ENCODE measurements at regions not wholly inside any gene's neighbourhood (a gene's known extent, or its start where the extent isn't known, plus 50 kb on each side); places are given as distances from the start of the nearest gene placed in this dataset.
"Not testable (repeated sequence)": the region's sequence is repeated elsewhere in the genome, so short reads cannot be mapped to it uniquely, and the experiment has no call there.

DNA sequence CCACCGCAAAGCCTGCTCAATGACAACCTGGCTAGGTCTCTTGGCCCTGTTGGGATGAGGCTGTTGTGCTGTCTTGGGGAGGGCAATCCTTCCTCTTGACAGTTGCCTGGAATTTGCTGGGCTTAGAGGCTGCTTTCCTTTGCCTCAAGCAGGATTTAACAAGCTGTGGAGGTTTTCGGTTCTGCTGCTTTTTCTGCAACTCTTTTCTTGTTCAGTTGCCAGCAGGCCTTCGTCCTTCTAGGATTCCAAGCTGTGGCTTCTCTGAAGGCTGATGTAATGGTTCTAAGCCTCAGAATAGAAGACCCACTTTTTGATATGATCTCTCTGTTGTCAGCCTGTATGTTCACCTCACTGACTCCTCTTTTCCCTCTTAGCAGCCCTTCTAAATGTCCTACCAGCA lies 149.5 kb upstream of the HS3ST4 start:
- no peaks in the 10 kb centered on the region for H3K4me1 Mint-ChIP-seq
- H3K36me3 Mint-ChIP-seq, result no peaks in the 10 kb centered on the region
- H3K27me3 Mint-ChIP-seq (ENCODE audit: low read depth in 2 of 2), result peaks cover 6 to 10% of the 10 kb centered on the region in 2 donors
- DNase-seq (no peak), ATAC-seq (no peak)
- no peak overlapping the region for H3K27ac Mint-ChIP-seq
- no peak overlapping the region for H3K4me3 Mint-ChIP-seq
- H3K27me3 ChIP-seq (ENCODE audit: control insufficient read depth, insufficient read depth, low read length), result no peaks in the 10 kb centered on the region
- no peak overlapping the region for H3K4me3 ChIP-seq (ENCODE audit: low read length)
- H3K9me3 ChIP-seq (ENCODE audit: control insufficient read depth, insufficient read depth, low read length), result no peaks in the 10 kb centered on the region
- H3K9me3 Mint-ChIP-seq, result no peaks in the 10 kb centered on the region
- TF ChIP-seq, protein P1, sequence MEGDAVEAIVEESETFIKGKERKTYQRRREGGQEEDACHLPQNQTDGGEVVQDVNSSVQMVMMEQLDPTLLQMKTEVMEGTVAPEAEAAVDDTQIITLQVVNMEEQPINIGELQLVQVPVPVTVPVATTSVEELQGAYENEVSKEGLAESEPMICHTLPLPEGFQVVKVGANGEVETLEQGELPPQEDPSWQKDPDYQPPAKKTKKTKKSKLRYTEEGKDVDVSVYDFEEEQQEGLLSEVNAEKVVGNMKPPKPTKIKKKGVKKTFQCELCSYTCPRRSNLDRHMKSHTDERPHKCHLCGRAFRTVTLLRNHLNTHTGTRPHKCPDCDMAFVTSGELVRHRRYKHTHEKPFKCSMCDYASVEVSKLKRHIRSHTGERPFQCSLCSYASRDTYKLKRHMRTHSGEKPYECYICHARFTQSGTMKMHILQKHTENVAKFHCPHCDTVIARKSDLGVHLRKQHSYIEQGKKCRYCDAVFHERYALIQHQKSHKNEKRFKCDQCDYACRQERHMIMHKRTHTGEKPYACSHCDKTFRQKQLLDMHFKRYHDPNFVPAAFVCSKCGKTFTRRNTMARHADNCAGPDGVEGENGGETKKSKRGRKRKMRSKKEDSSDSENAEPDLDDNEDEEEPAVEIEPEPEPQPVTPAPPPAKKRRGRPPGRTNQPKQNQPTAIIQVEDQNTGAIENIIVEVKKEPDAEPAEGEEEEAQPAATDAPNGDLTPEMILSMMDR (IDR thresholded peaks at IDR 0.05), result no peak
- H3K36me3 ChIP-seq (ENCODE audit: control insufficient read depth, insufficient read depth, low read length), result no peaks in the 10 kb centered on the region
- WGBS (ENCODE audit: insufficient coverage), result 83% methylated on average over 3 of the region's 3 CpGs
- no peaks in the 10 kb centered on the region for H3K4me1 ChIP-seq (ENCODE audit: control insufficient read depth, insufficient read depth, low read length)
- H3K27ac ChIP-seq (ENCODE audit: low read length), result no peak overlapping the region
- intact Hi-C loops (cut with micrococcal nuclease), result no loop called here

DNA sequence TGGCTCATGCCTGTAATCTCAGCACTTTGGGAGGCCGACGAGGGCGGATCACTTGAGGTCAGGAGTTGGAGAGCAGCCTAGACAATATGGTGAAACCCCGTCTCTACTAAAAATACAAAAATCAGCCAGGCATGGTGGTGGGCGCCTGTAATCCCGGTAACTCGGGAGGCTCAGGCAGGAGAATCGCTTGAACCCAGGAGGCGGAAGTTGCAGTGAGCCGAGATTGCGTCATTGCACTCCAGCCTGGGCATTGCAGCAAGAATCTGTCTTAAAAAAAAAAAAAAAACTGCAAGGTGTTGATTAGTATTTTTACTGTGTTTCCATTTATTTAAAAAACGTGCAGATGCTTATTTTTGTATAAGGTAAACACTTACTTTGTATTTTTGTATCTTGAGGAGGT lies 152.0 kb upstream of the HS3ST4 start:
- H3K27ac ChIP-seq (ENCODE audit: low read length); H3K9me3 Mint-ChIP-seq; H3K4me3 Mint-ChIP-seq; H3K36me3 ChIP-seq (ENCODE audit: control insufficient read depth, insufficient read depth, low read length); DNase-seq; H3K36me3 Mint-ChIP-seq; H3K27me3 ChIP-seq (ENCODE audit: control insufficient read depth, insufficient read depth, low read length); ATAC-seq; H3K27ac Mint-ChIP-seq; H3K4me1 ChIP-seq (ENCODE audit: control insufficient read depth, insufficient read depth, low read length); intact Hi-C loops (cut with micrococcal nuclease); H3K4me3 ChIP-seq (ENCODE audit: low read length); H3K9me3 ChIP-seq (ENCODE audit: control insufficient read depth, insufficient read depth, low read length); H3K4me1 Mint-ChIP-seq: not testable (repeated sequence)
- 89% methylated on average over 12 of the region's 12 CpGs for WGBS (ENCODE audit: insufficient coverage)
- H3K27me3 Mint-ChIP-seq (ENCODE audit: low read depth in 2 of 2), result peaks cover 6 to 10% of the 10 kb centered on the region in 2 donors

DNA sequence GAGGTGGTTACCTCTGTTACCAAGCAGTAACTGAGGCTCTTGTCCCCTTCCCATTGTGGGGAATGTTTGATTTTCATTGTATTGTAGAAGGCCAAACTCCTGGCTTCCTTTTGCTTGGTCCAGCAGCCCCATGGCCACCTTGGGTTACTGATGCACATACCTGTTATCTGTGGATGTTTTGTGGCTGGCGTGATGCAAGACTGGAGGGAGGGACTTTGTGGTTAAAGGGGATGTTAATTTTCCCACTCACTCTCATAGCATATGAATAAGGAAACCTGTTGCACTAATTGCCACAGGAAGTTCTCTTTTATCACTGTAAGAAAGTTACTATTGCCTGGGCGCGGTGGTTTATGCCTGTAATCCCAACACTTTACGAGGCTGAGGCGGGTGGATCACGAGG lies 168.6 kb upstream of the HS3ST4 start:
- peaks cover 0 to 6% of the 10 kb centered on the region in 2 donors for H3K27me3 Mint-ChIP-seq (ENCODE audit: low read depth in 2 of 2)
- H3K4me1 Mint-ChIP-seq, result no peaks in the 10 kb centered on the region
- TF ChIP-seq, protein P1 (IDR thresholded peaks at IDR 0.05), result no peak
- no peak overlapping the region for H3K4me3 Mint-ChIP-seq
- 66% methylated on average over 5 of the region's 6 CpGs for WGBS (ENCODE audit: insufficient coverage)
- DNase-seq (no peak), ATAC-seq (no peak)
- intact Hi-C loops (cut with micrococcal nuclease), result no loop called here
- H3K9me3 Mint-ChIP-seq, result peaks cover 0 to 2% of the 10 kb centered on the region in 2 donors
- Histone ChIP-seq H3K36me3 (ENCODE audit: control insufficient read depth, insufficient read depth, low read length) (no peaks in the 10 kb centered on the region), H3K27me3 (ENCODE audit: control insufficient read depth, insufficient read depth, low read length) (no peaks in the 10 kb centered on the region), H3K9me3 (ENCODE audit: control insufficient read depth, insufficient read depth, low read length) (no peaks in the 10 kb centered on the region), H3K27ac (ENCODE audit: low read length) (no peak overlapping the region), H3K4me3 (ENCODE audit: low read length) (no peak overlapping the region), H3K4me1 (ENCODE audit: control insufficient read depth, insufficient read depth, low read length) (no peaks in the 10 kb centered on the region)
- no peaks in the 10 kb centered on the region for H3K36me3 Mint-ChIP-seq
- H3K27ac Mint-ChIP-seq, result no peak overlapping the region

DNA sequence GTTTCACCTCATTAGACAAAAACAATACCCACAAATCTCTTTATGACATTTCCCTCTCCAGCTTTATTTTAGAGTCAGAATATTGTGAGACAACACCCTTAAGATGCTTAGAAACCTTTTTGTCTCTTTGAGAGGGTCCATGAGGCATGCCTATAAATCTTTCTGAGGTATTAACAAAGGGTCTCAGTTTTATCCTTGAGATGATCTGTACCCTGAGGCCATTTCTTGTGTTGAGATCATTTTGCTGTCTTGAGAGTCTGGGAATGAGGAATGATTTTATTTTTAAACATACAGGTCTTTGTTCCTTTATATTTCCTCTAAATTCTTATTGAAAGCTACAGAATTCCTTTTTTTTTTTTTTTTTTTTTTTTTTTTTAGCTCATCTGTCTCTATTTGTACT lies 179.7 kb upstream of the HS3ST4 start:
- DNase-seq (no peak), ATAC-seq (no peak)
- TF ChIP-seq, protein P1 (IDR thresholded peaks at IDR 0.05), result no peak
- Histone ChIP-seq H3K9me3 (ENCODE audit: control insufficient read depth, insufficient read depth, low read length) (no peaks in the 10 kb centered on the region), H3K36me3 (ENCODE audit: control insufficient read depth, insufficient read depth, low read length) (no peaks in the 10 kb centered on the region), H3K4me1 (ENCODE audit: control insufficient read depth, insufficient read depth, low read length) (no peaks in the 10 kb centered on the region), H3K27me3 (ENCODE audit: control insufficient read depth, insufficient read depth, low read length) (no peaks in the 10 kb centered on the region), H3K4me3 (ENCODE audit: low read length) (no peak overlapping the region), H3K27ac (ENCODE audit: low read length) (no peak overlapping the region)
- H3K27me3 Mint-ChIP-seq (ENCODE audit: low read depth in 2 of 2), result peaks cover 0 to 3% of the 10 kb centered on the region in 2 donors
- intact Hi-C loops (cut with micrococcal nuclease), result no loop called here
- no peaks in the 10 kb centered on the region for H3K36me3 Mint-ChIP-seq
- peaks cover 0 to 2% of the 10 kb centered on the region in 2 donors for H3K9me3 Mint-ChIP-seq
- H3K4me3 Mint-ChIP-seq, result no peak overlapping the region
- no peak overlapping the region for H3K27ac Mint-ChIP-seq
- no peaks in the 10 kb centered on the region for H3K4me1 Mint-ChIP-seq

Measured in natural killer cell (primary cell).